Peyer's patch (tissue), 4 donors: ENCODE measurements at regions not wholly inside any gene's neighbourhood (a gene's known extent, or its start where the extent isn't known, plus 50 kb on each side); places are given as distances from the start of the nearest gene placed in this dataset.

ENCODE experiments used
- DNase-seq, 3 donors: peaks; one replicate each; pipeline ENCODE4 v3.0.0-alpha.2; 2017 to 2019
- H3K27ac ChIP-seq, 4 donors: fragments of 200-600 bp; sonication (generic); one replicate each; pipeline ENCODE4 v1.5.1; 2016 to 2019
- H3K27me3 ChIP-seq, 2 donors: fragments of 200-600 bp; sonication (generic); one replicate each; pipeline ENCODE4 v1.5.1; 2019
- H3K36me3 ChIP-seq, 3 donors: fragments of 200-600 bp; sonication (generic); one replicate each; pipeline ENCODE4 v1.5.1; 2016 to 2019
- H3K4me1 ChIP-seq, 4 donors: fragments of 200-600 bp; sonication (generic); one replicate each; pipeline ENCODE4 v1.5.1; 2016 to 2019
- H3K4me3 ChIP-seq, 4 donors: fragments of 200-600 bp; sonication (generic); 1 replicate in 3 of 4; 2 replicates in 1 of 4; pipeline ENCODE4 v1.5.1; 2016 to 2019; ENCODE audit warnings: mild to moderate bottlenecking in 1 of 4
- H3K9me3 ChIP-seq, 4 donors: fragments of 200-600 bp; sonication (generic); one replicate each; pipeline ENCODE4 v1.5.1; 2016 to 2019; ENCODE audit warnings: mild to moderate bottlenecking in 1 of 4
- CTCF ChIP-seq, 6 experiments: fragments of 450-650 bp in 4 of 6; fragments of 200-600 bp in 2 of 6; sonication (generic) in 1 of 6; IDR thresholded peaks; one replicate each; pipeline ENCODE4 v1.5.1; 2017 to 2019; ENCODE audit warnings: antibody characterized with exemption in 6 of 6, mild to moderate bottlenecking in 3 of 6, moderate library complexity in 1 of 6
- POLR2A ChIP-seq, 2 donors: fragments of 450-650 bp; IDR thresholded peaks; one replicate each; pipeline ENCODE4 v1.5.1; 2017; ENCODE audit warnings: antibody characterized with exemption in 2 of 2, mild to moderate bottlenecking in 2 of 2, moderate library complexity in 2 of 2

- Histone ChIP-seq H3K27ac (no peak overlapping the region), H3K9me3 (no peaks in the 10 kb centered on the region), H3K36me3 (no peaks in the 10 kb centered on the region), H3K27me3 (no peaks in the 10 kb centered on the region), H3K4me3 (no peak overlapping the region), H3K4me1 (no peaks in the 10 kb centered on the region)
- DNase-seq: no peak
- no peak for TF ChIP-seq POLR2A (IDR thresholded peaks at IDR 0.05)
- TF ChIP-seq CTCF (IDR thresholded peaks at IDR 0.05): no peak
Observed at GRCh38 chr6:114467931-114468330, 125.1 kb upstream of the HS3ST5 start.

- H3K9me3 ChIP-seq: no peaks in the 10 kb centered on the region
- DNase-seq: no peak
- no peak overlapping the region for H3K4me3 ChIP-seq
- no peaks in the 10 kb centered on the region for H3K27me3 ChIP-seq
- no peaks in the 10 kb centered on the region for H3K4me1 ChIP-seq
- TF ChIP-seq CTCF (IDR thresholded peaks at IDR 0.05): no peak
- TF ChIP-seq POLR2A (IDR thresholded peaks at IDR 0.05): no peak
- no peak overlapping the region for H3K27ac ChIP-seq
- H3K36me3 ChIP-seq: no peaks in the 10 kb centered on the region
Observed at GRCh38 chr6:114465511-114465910, 122.7 kb upstream of the HS3ST5 start.

- no peaks in the 10 kb centered on the region for H3K9me3 ChIP-seq
- no peak for DNase-seq
- no peaks in the 10 kb centered on the region for H3K36me3 ChIP-seq
- no peak overlapping the region for H3K27ac ChIP-seq
- no peaks in the 10 kb centered on the region for H3K4me1 ChIP-seq
- H3K4me3 ChIP-seq: no peak overlapping the region
- H3K27me3 ChIP-seq: no peaks in the 10 kb centered on the region
- TF ChIP-seq POLR2A (IDR thresholded peaks at IDR 0.05): no peak
- TF ChIP-seq CTCF (IDR thresholded peaks at IDR 0.05): no peak
Observed at GRCh38 chr6:114453737-114454276, 111.0 kb upstream of the HS3ST5 start.

- H3K36me3 ChIP-seq: no peaks in the 10 kb centered on the region
- H3K27me3 ChIP-seq: no peaks in the 10 kb centered on the region
- H3K4me3 ChIP-seq: no peak overlapping the region
- TF ChIP-seq CTCF (IDR thresholded peaks at IDR 0.05): no peak
- no peak for TF ChIP-seq POLR2A (IDR thresholded peaks at IDR 0.05)
- no peak for DNase-seq
- H3K27ac ChIP-seq: no peak overlapping the region
- no peaks in the 10 kb centered on the region for H3K4me1 ChIP-seq
- no peaks in the 10 kb centered on the region for H3K9me3 ChIP-seq
Observed at GRCh38 chr6:114452785-114453401, 110.1 kb upstream of the HS3ST5 start.

GRCh38 chr6:114450631-114451030, 107.8 kb upstream of the HS3ST5 start:
- no peak for DNase-seq
- H3K36me3 ChIP-seq: no peaks in the 10 kb centered on the region
- no peaks in the 10 kb centered on the region for H3K9me3 ChIP-seq
- no peaks in the 10 kb centered on the region for H3K4me1 ChIP-seq
- no peak overlapping the region for H3K4me3 ChIP-seq
- no peaks in the 10 kb centered on the region for H3K27me3 ChIP-seq
- no peak overlapping the region for H3K27ac ChIP-seq
- no peak for TF ChIP-seq CTCF (IDR thresholded peaks at IDR 0.05)
- TF ChIP-seq POLR2A (IDR thresholded peaks at IDR 0.05): no peak
